Thoracic aorta (tissue), 2 donors: ENCODE measurements at regions not wholly inside any gene's neighbourhood (a gene's known extent, or its start where the extent isn't known, plus 50 kb on each side); places are given as distances from the start of the nearest gene placed in this dataset.

ENCODE experiments used
- ATAC-seq: fragments of 150-250 bp; one replicate; pipeline ENCODE4 v1.8.0; 2017; ENCODE audit warnings: low read depth; ENCODE audit not compliant: insufficient number of reproducible peaks, low FRiP score
- DNase-seq: peaks from one replicate; pipeline ENCODE4 v3.0.0-alpha.2; 2020; ENCODE audit warnings: low spot score
- H3K27ac ChIP-seq, 2 donors: fragments of 200-600 bp; sonication (generic); 1 replicate in 1 of 2; 2 replicates in 1 of 2; pipeline ENCODE4 v1.5.1; 2016; ENCODE audit warnings: mild to moderate bottlenecking in 2 of 2, moderate library complexity in 2 of 2
- H3K27me3 ChIP-seq: fragments of 200-600 bp; sonication (generic); replicated peaks from 2 replicates; pipeline ENCODE4 v1.6.0; 2016; ENCODE audit warnings: mild to moderate bottlenecking; ENCODE audit not compliant: insufficient read depth
- H3K36me3 ChIP-seq: fragments of 200-600 bp; sonication (generic); one replicate; pipeline ENCODE4 v1.5.1; 2016
- H3K4me1 ChIP-seq, 2 donors: fragments of 200-600 bp; sonication (generic); 1 replicate in 1 of 2; 2 replicates in 1 of 2; pipeline versions ENCODE4 v1.5.1 to v1.6.0; 2016; ENCODE audit warnings: low read depth in 2 of 2, mild to moderate bottlenecking in 1 of 2; ENCODE audit not compliant: control insufficient read depth in 1 of 2
- H3K4me3 ChIP-seq: fragments of 200-600 bp; sonication (generic); 2 replicates; pipeline ENCODE4 v1.5.1; 2016; ENCODE audit warnings: mild to moderate bottlenecking
- H3K9me3 ChIP-seq: fragments of 200-600 bp; sonication (generic); 2 replicates; pipeline ENCODE4 v1.5.1; 2016
- CTCF ChIP-seq: fragments of 200-600 bp; sonication (generic); IDR thresholded peaks from one replicate; pipeline ENCODE4 v1.5.1; 2019; ENCODE audit warnings: antibody characterized with exemption

GRCh38 chr17:13909901-13910519 lies 159.3 kb upstream of the COX10 start:
- H3K27ac ChIP-seq = no peak overlapping the region
- DNase-seq (no peak), ATAC-seq (no peak)
- no peak for TF ChIP-seq CTCF
- no peaks in the 10 kb centered on the region for H3K27me3 ChIP-seq
- no peak overlapping the region for H3K4me3 ChIP-seq
- no peaks in the 10 kb centered on the region for H3K36me3 ChIP-seq
- no peaks in the 10 kb centered on the region for H3K4me1 ChIP-seq
- no peaks in the 10 kb centered on the region for H3K9me3 ChIP-seq

GRCh38 chr17:13917634-13918033 lies 151.7 kb upstream of the COX10 start:
- no peak for ATAC-seq
- Histone ChIP-seq H3K27me3 (no peaks in the 10 kb centered on the region), H3K9me3 (no peaks in the 10 kb centered on the region), H3K27ac (no peak overlapping the region), H3K36me3 (no peaks in the 10 kb centered on the region), H3K4me1 (no peaks in the 10 kb centered on the region), H3K4me3 (no peak overlapping the region)
- DNase-seq = no peak
- TF ChIP-seq CTCF = no peak

GRCh38 chr17:13918247-13918646 lies 151.1 kb upstream of the COX10 start:
- Histone ChIP-seq H3K4me3 (no peak overlapping the region), H3K36me3 (no peaks in the 10 kb centered on the region), H3K4me1 (no peaks in the 10 kb centered on the region), H3K27ac (no peak overlapping the region), H3K9me3 (no peaks in the 10 kb centered on the region), H3K27me3 (no peaks in the 10 kb centered on the region)
- ATAC-seq (no peak), DNase-seq (no peak)
- no peak for TF ChIP-seq CTCF

GRCh38 chr17:13919818-13920217 lies 149.5 kb upstream of the COX10 start:
- Histone ChIP-seq H3K4me1 (no peaks in the 10 kb centered on the region), H3K4me3 (no peak overlapping the region), H3K27me3 (no peaks in the 10 kb centered on the region), H3K27ac (no peak overlapping the region), H3K9me3 (no peaks in the 10 kb centered on the region), H3K36me3 (no peaks in the 10 kb centered on the region)
- no peak for TF ChIP-seq CTCF
- ATAC-seq (no peak), DNase-seq (no peak)

- Histone ChIP-seq H3K4me1 (no peaks in the 10 kb centered on the region), H3K4me3 (no peak overlapping the region), H3K27ac (no peak overlapping the region), H3K36me3 (no peaks in the 10 kb centered on the region), H3K9me3 (no peaks in the 10 kb centered on the region), H3K27me3 (no peaks in the 10 kb centered on the region)
- ATAC-seq (no peak), DNase-seq (no peak)
- no peak for TF ChIP-seq CTCF
Observed at GRCh38 chr17:13920413-13920812, 148.9 kb upstream of the COX10 start.
